ENCODE measurements at regions not wholly inside any gene's neighbourhood (a gene's known extent, or its start where the extent isn't known, plus 50 kb on each side); places are given as distances from the start of the nearest gene placed in this dataset.

DNA sequence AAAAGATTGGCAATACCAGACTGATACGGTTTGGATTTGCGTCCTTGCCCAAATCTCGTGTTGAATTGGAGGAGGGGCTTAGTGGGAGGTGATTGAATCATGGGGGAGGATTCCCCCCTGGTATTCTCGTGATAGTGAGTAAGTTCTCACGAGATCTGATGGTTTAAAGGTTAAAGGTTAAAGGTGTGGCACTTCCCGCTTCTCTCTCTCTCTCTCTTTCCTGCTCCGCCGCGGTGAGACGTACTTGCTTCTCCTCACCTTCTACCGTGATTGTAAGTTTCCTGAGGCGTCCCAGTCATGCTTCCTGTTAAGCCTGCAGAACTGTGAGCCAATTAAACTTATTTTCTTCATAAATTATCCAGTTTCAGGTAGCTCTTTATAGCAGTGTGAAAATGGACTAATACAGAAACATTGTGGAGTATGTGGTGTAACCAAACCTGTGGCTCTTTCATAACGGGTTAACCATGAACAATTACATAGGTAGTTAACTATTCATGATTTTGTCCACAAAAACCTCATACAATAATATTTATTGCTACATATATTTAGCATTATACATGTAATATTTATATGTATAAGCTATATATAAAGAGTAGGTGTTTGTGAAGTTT lies 107.5 kb downstream of the ANXA1 start:
- DNase-seq (ENCODE audit: low spot score): no peak
- H3K36me3 Mint-ChIP-seq (ENCODE audit: low read depth, unreplicated experiment): no peaks in the 10 kb centered on the region
- H3K9me3 Mint-ChIP-seq (ENCODE audit: unreplicated experiment): no peaks in the 10 kb centered on the region
- no peak overlapping the region for H3K4me3 Mint-ChIP-seq (ENCODE audit: unreplicated experiment)
- no peak overlapping the region for H3K27ac Mint-ChIP-seq (ENCODE audit: unreplicated experiment)
- no peaks in the 10 kb centered on the region for H3K27me3 Mint-ChIP-seq (ENCODE audit: unreplicated experiment)
- H3K4me1 Mint-ChIP-seq (ENCODE audit: unreplicated experiment): no peaks in the 10 kb centered on the region
- TF ChIP-seq, protein P1, sequence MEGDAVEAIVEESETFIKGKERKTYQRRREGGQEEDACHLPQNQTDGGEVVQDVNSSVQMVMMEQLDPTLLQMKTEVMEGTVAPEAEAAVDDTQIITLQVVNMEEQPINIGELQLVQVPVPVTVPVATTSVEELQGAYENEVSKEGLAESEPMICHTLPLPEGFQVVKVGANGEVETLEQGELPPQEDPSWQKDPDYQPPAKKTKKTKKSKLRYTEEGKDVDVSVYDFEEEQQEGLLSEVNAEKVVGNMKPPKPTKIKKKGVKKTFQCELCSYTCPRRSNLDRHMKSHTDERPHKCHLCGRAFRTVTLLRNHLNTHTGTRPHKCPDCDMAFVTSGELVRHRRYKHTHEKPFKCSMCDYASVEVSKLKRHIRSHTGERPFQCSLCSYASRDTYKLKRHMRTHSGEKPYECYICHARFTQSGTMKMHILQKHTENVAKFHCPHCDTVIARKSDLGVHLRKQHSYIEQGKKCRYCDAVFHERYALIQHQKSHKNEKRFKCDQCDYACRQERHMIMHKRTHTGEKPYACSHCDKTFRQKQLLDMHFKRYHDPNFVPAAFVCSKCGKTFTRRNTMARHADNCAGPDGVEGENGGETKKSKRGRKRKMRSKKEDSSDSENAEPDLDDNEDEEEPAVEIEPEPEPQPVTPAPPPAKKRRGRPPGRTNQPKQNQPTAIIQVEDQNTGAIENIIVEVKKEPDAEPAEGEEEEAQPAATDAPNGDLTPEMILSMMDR (IDR thresholded peaks at IDR 0.05; ENCODE audit: unreplicated experiment): no peak

DNA sequence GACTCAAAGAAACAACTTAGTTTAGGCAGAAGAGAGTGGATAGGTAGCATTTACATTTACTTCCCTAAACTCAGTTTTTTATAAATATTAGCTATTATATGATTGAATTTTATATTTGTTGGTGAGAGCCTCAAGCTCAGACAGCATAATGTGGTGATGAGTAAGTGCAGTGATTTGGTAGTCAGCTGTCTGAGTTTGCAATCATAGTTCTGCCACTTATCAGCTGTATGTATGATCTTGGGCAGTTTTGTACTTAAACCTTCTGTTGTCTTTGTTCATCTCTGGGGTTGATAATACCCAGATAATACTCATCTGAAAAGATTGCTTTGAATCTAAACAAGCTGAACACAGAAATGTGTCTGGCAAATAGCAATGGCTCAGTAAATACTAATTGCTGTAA lies 108.8 kb downstream of the ANXA1 start:
- Mint-ChIP-seq H3K4me1 (ENCODE audit: unreplicated experiment) (no peaks in the 10 kb centered on the region), H3K36me3 (ENCODE audit: low read depth, unreplicated experiment) (no peaks in the 10 kb centered on the region), H3K27me3 (ENCODE audit: unreplicated experiment) (no peaks in the 10 kb centered on the region), H3K27ac (ENCODE audit: unreplicated experiment) (no peak overlapping the region), H3K9me3 (ENCODE audit: unreplicated experiment) (no peaks in the 10 kb centered on the region), H3K4me3 (ENCODE audit: unreplicated experiment) (no peak overlapping the region)
- no peak for DNase-seq (ENCODE audit: low spot score)
- TF ChIP-seq, protein P1 (IDR thresholded peaks at IDR 0.05; ENCODE audit: unreplicated experiment): no peak

DNA sequence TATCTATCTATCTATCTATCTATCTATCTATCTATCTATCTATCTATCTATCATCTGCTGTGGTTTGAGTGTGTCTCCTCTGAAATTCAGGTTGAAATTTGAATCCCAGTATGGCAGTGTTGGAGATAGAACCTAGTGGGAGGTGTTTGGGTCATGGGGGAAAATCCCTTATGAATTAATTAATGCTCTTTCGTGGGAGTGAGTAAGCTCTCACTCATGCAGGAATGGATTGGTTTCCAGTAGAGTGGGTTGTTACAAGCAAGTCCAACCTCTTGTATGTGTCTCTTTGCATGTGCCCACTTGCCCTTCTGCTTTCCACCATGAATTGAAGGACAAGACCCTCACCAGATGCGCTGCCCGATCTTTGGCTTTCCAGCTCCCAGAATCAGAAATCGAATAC lies 113.0 kb downstream of the ANXA1 start:
- H3K36me3 Mint-ChIP-seq (ENCODE audit: low read depth, unreplicated experiment): no peaks in the 10 kb centered on the region
- no peaks in the 10 kb centered on the region for H3K27me3 Mint-ChIP-seq (ENCODE audit: unreplicated experiment)
- no peak overlapping the region for H3K4me3 Mint-ChIP-seq (ENCODE audit: unreplicated experiment)
- no peaks in the 10 kb centered on the region for H3K9me3 Mint-ChIP-seq (ENCODE audit: unreplicated experiment)
- no peaks in the 10 kb centered on the region for H3K4me1 Mint-ChIP-seq (ENCODE audit: unreplicated experiment)
- TF ChIP-seq, protein P1 (IDR thresholded peaks at IDR 0.05; ENCODE audit: unreplicated experiment): no peak
- H3K27ac Mint-ChIP-seq (ENCODE audit: unreplicated experiment): no peak overlapping the region
- DNase-seq (ENCODE audit: low spot score): no peak

DNA sequence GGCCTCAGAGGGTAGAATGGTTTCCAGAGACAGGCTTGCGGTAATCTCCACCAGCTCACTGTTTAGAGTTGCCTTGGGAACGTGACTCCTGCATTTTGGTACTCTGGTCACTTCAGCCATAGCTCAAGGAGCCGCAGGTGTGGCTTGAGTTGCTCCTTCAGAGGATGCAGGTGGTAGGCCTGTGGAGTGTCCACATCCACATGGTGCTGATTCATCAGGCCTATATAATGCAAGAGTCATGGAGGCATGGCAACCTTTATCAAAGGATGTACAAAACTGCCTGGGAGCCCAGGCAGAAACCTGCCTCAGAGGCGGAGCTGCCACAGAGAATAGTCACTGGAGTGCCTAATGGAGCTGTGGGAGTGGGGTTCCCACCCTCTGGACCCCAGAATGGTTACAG lies 114.2 kb downstream of the ANXA1 start:
- Mint-ChIP-seq H3K4me3 (ENCODE audit: unreplicated experiment) (no peak overlapping the region), H3K4me1 (ENCODE audit: unreplicated experiment) (no peaks in the 10 kb centered on the region), H3K27ac (ENCODE audit: unreplicated experiment) (no peak overlapping the region), H3K9me3 (ENCODE audit: unreplicated experiment) (no peaks in the 10 kb centered on the region), H3K36me3 (ENCODE audit: low read depth, unreplicated experiment) (no peaks in the 10 kb centered on the region), H3K27me3 (ENCODE audit: unreplicated experiment) (no peaks in the 10 kb centered on the region)
- TF ChIP-seq, protein P1 (IDR thresholded peaks at IDR 0.05; ENCODE audit: unreplicated experiment): no peak
- DNase-seq (ENCODE audit: low spot score): no peak

DNA sequence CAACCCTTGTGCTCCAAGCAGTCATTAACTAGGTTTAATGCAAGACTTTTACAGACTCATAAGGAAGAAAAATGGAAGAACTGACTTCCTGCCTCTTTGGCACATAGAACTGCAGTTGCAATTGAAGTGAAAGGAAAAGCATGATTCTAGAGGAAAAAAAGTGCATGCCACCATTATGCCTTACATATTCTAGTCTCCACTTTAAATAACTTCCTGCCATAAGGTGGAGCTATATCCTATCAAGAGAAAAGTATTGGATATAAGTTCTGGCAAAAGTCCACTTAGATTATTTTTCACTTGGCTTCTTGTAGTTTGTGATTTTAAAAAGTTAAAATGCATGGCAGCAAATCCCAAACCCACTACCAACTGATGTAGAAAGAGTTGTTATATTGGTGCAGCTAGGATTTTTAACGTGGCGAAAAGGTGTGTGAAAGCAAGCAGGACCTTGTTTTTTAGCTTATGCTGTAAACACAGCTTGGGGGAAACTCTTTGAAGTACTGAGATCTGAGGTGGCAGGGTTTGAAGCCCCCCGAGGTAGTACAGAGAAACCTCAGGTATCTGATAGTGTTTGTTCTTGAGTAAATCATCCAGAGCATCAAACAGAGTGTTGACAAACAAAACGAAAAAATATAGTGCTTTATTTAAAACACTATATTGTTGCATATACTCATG lies 117.9 kb downstream of the ANXA1 start:
- DNase-seq (ENCODE audit: low spot score): no peak
- no peak overlapping the region for H3K4me3 Mint-ChIP-seq (ENCODE audit: unreplicated experiment)
- no peaks in the 10 kb centered on the region for H3K27me3 Mint-ChIP-seq (ENCODE audit: unreplicated experiment)
- no peak overlapping the region for H3K27ac Mint-ChIP-seq (ENCODE audit: unreplicated experiment)
- no peaks in the 10 kb centered on the region for H3K9me3 Mint-ChIP-seq (ENCODE audit: unreplicated experiment)
- TF ChIP-seq, protein P1 (IDR thresholded peaks at IDR 0.05; ENCODE audit: unreplicated experiment): no peak
- H3K36me3 Mint-ChIP-seq (ENCODE audit: low read depth, unreplicated experiment): no peaks in the 10 kb centered on the region
- no peaks in the 10 kb centered on the region for H3K4me1 Mint-ChIP-seq (ENCODE audit: unreplicated experiment)
